ENCODE measurements at regions not wholly inside any gene's neighbourhood (a gene's known extent, or its start where the extent isn't known, plus 50 kb on each side); places are given as distances from the start of the nearest gene placed in this dataset.
A peak's percentile ranks its signal among the peaks of the same experiment; 100 is the strongest.

- ChIA-PET CTCF (no interaction called here), POLR2A (no interaction called here)
- TF ChIP-seq, protein P1, sequence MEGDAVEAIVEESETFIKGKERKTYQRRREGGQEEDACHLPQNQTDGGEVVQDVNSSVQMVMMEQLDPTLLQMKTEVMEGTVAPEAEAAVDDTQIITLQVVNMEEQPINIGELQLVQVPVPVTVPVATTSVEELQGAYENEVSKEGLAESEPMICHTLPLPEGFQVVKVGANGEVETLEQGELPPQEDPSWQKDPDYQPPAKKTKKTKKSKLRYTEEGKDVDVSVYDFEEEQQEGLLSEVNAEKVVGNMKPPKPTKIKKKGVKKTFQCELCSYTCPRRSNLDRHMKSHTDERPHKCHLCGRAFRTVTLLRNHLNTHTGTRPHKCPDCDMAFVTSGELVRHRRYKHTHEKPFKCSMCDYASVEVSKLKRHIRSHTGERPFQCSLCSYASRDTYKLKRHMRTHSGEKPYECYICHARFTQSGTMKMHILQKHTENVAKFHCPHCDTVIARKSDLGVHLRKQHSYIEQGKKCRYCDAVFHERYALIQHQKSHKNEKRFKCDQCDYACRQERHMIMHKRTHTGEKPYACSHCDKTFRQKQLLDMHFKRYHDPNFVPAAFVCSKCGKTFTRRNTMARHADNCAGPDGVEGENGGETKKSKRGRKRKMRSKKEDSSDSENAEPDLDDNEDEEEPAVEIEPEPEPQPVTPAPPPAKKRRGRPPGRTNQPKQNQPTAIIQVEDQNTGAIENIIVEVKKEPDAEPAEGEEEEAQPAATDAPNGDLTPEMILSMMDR (IDR thresholded peaks at IDR 0.05; ENCODE audit: low read depth, low read length) = no peak
Observed at GRCh38 chr14:24744641-24745040, 110.7 kb upstream of the GZMB start.

GRCh38 chr14:24741871-24742270, 107.9 kb upstream of the GZMB start:
- DNase-seq (ENCODE audit: low read depth, low spot score) = no peak
- no peaks in the 10 kb centered on the region for H3K9me3 ChIP-seq (ENCODE audit: control insufficient read depth, insufficient read depth, low read length)
- TF ChIP-seq, protein P1 (IDR thresholded peaks at IDR 0.05; ENCODE audit: low read depth, low read length) = no peak
- H3K4me3 ChIP-seq (ENCODE audit: low read depth, low read length) = no peak overlapping the region
- ChIA-PET CTCF (no interaction called here), POLR2A (no interaction called here)
- H3K27me3 ChIP-seq (ENCODE audit: control insufficient read depth, insufficient read depth, low read length) = no peaks in the 10 kb centered on the region
- no peak overlapping the region for H3K27ac ChIP-seq (ENCODE audit: low read depth, low read length)

More at GRCh38 chr14:24744641-24745040, 110.7 kb upstream of the GZMB start:
- no peak for DNase-seq (ENCODE audit: low read depth, low spot score)
- no peaks in the 10 kb centered on the region for H3K9me3 ChIP-seq (ENCODE audit: control insufficient read depth, insufficient read depth, low read length)
- H3K4me3 ChIP-seq (ENCODE audit: low read depth, low read length) = no peak overlapping the region
- no peak overlapping the region for H3K27ac ChIP-seq (ENCODE audit: low read depth, low read length)
- no peaks in the 10 kb centered on the region for H3K27me3 ChIP-seq (ENCODE audit: control insufficient read depth, insufficient read depth, low read length)

GRCh38 chr14:24735984-24736630, 102.1 kb upstream of the GZMB start:
- no peak overlapping the region for H3K4me3 ChIP-seq (ENCODE audit: low read depth, low read length)
- ChIA-PET POLR2A (no interaction called here), CTCF (interaction anchor here (1.0 kb wide), 2 partner anchors 14 to 24 kb away, joined by 3 read pairs; no protein-coding TSS in a partner anchor)
- H3K9me3 ChIP-seq (ENCODE audit: control insufficient read depth, insufficient read depth, low read length) = no peaks in the 10 kb centered on the region
- H3K27ac ChIP-seq (ENCODE audit: low read depth, low read length) = no peak overlapping the region
- no peak for DNase-seq (ENCODE audit: low read depth, low spot score)
- TF ChIP-seq, protein P1 (IDR thresholded peaks at IDR 0.05; ENCODE audit: low read depth, low read length) = no peak
- H3K27me3 ChIP-seq (ENCODE audit: control insufficient read depth, insufficient read depth, low read length) = no peaks in the 10 kb centered on the region

- Histone ChIP-seq H3K27ac (ENCODE audit: low read depth, low read length) (no peak overlapping the region), H3K4me3 (ENCODE audit: low read depth, low read length) (no peak overlapping the region), H3K27me3 (ENCODE audit: control insufficient read depth, insufficient read depth, low read length) (no peaks in the 10 kb centered on the region), H3K9me3 (ENCODE audit: control insufficient read depth, insufficient read depth, low read length) (no peaks in the 10 kb centered on the region)
- TF ChIP-seq, protein P1 (IDR thresholded peaks at IDR 0.05; ENCODE audit: low read depth, low read length) = peak; percentile 59
- DNase-seq (ENCODE audit: low read depth, low spot score) = peak; percentile 3
- ChIA-PET CTCF (interaction anchor here (1.0 to 1.1 kb wide), 2 partner anchors 14 to 23 kb away, joined by 3 read pairs; no protein-coding TSS in a partner anchor), POLR2A (no interaction called here)
Observed at GRCh38 chr14:24734917-24735500, 101.0 kb upstream of the GZMB start.

DNA sequence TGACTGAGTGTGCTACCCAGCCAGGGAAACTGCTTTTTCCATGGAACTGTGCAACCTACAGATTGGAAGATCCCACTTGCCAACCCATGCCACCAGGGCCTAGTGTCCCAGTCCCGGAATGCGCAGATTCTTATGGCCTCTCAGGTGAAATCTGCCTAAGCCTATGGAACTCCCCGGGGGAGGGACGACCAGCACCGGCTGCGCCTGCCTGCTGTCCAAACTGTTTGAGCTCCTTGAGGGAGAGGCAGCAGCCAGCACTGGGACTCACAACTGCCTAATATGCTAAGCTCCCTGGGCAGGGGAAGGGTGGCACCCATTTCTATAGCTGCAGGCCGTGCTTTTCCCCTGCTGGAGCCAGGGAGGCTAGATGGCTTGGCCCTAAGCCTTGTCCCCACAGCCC, 92.5 kb upstream of the GZMB start:
- CTCF ChIA-PET = no interaction called here
- POLR2A ChIA-PET = no interaction called here
- TF ChIP-seq, protein P1 (IDR thresholded peaks at IDR 0.05; ENCODE audit: low read depth, low read length) = no peak
- no peaks in the 10 kb centered on the region for H3K27me3 ChIP-seq (ENCODE audit: control insufficient read depth, insufficient read depth, low read length)
- H3K27ac ChIP-seq (ENCODE audit: low read depth, low read length) = no peak overlapping the region
- no peak for DNase-seq (ENCODE audit: low read depth, low spot score)
- no peak overlapping the region for H3K4me3 ChIP-seq (ENCODE audit: low read depth, low read length)
- H3K9me3 ChIP-seq (ENCODE audit: control insufficient read depth, insufficient read depth, low read length) = no peaks in the 10 kb centered on the region
